ENCODE measurements at regions not wholly inside any gene's neighbourhood (a gene's known extent, or its start where the extent isn't known, plus 50 kb on each side); places are given as distances from the start of the nearest gene placed in this dataset.

GRCh38 chr1:10848109-10848684 is 51.8 kb upstream of the CASZ1 start:
- no peak for DNase-seq

DNA sequence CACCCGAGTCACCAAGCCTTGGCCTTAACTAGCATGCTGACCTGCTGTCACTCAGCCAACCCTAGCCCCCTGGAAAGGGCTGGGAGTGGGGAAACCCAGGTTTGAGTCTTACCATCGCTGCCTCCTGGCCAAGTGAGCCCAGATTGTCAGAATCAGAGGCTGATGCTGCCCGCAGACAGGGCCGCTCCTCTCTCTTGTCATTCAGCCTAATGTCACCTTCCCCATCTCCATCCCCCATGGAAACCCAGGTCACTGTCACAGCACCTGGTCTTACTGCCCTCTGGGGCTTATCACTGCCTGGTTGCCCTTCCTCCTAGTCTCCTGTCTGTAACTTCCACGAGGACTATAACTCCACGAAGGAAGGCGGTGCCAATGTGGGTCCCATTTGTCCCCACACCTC is 53.6 kb upstream of the CASZ1 start:
- no peak for DNase-seq

- DNase-seq, result no peak
Measured at GRCh38 chr1:10851024-10852013, 54.9 kb upstream of the CASZ1 start.

DNA sequence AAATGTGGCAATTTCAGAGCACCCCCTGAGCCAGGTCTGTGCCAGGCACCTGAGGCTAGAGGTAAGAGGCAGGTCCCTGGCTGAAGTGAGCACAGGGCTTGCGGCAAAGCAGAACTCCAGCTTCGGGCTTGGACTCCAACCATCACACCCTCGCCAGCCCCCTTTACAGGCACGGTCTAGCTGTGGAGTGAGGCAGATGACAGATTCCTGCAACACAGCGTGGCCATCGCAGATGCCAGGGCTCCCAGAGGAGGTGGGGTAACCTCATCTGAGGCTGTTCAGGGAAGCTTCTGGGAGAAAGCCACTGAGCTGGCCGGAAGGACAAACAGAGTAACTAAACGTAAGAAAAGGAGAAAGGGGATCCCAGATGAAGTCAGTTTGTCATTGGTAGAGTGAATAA is 55.6 kb upstream of the CASZ1 start:
- DNase-seq, result no peak

DNA sequence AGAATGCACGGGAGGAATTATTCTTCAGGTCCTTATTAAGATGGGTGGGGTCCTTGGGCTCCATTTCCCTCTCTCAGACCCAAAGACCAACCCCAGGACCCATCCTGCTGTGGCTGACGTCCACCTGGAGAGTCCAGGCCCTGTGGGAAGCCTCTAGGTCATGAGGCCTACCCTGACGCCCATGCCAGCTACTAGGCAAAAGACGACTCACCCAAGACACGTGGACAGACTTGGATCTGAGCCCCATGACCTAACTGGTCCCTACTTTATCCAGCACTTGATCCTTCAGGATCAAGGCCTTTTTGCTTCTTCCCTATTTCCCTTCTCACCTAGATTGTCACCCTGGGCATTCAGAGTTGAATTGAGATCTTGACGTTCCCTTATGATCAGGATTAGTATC is 56.0 kb upstream of the CASZ1 start:
- no peak for DNase-seq

- DNase-seq, result no peak
Measured at GRCh38 chr1:10852998-10853520, 56.6 kb upstream of the CASZ1 start.

DNA sequence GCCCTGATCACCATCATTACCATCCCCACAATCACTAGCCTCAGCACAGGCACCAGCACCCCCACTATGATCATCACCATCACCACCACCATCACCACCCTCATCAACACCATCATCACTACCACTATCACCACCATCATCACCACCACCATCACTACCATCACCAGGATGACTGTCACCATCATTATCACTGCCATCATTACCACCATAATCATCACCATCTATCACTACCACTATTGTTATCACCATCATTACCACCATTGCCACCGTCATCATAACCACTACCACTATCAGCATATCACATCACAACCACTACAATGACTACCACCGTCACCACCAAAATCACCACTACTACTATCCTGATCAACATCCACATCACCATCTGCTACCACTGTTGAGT is 57.3 kb upstream of the CASZ1 start:
- no peak for DNase-seq

DNA sequence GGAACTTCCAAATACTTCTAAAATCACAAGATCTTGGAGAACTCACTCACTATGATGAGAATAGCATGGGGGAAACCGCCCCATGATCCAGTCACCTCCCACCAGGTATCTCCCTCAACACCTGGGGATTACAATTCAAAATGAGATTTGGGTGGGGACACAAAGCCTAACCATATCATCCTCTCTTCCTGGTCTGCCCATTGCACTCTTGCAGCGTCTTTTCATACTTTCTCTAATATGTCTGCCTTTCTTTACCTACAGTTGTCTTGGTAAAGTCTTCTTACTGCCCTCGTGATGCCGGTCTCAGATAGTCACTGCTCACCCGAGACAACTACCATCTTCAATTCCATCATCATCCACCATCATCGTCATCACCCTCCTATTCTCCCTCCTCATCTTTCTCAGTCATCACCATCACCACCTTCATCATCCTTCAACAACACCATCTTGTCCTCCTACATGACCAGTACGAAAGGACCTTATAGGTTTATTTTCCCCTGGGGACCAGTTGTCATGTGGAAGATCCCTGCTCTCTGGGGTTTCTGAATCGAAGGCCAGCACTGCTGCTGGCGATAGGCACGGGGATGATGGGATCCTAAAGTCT is 58.5 kb upstream of the CASZ1 start:
- DNase-seq, result no peak

DNA sequence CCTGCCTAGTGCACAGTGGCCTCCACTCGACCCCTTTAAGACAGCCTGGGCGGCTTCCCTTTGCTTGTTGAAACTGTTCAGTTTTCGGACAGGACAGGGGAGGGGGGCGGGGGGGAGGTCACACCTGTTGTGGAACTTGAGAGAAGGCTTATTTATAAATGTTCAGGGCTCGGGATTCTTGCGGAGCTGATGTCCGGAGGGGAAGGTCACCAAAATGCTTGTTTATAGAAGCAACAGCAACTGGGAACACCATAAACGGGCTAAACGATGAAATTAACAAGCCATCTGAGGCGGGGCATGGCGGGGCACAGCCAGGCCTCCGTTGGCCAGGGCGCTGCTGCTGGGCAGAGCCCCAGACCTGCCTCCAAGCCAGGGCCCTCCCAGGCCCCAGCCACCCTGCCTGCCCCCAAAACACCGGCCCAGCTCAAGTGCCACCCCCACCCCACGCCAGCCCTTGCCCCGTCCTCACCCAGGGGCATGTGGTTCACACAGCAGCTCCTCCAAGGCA is 59.8 kb upstream of the CASZ1 start:
- no peak for DNase-seq

- no peak for DNase-seq
Measured at GRCh38 chr1:10856863-10857598, 60.6 kb upstream of the CASZ1 start.

DNA sequence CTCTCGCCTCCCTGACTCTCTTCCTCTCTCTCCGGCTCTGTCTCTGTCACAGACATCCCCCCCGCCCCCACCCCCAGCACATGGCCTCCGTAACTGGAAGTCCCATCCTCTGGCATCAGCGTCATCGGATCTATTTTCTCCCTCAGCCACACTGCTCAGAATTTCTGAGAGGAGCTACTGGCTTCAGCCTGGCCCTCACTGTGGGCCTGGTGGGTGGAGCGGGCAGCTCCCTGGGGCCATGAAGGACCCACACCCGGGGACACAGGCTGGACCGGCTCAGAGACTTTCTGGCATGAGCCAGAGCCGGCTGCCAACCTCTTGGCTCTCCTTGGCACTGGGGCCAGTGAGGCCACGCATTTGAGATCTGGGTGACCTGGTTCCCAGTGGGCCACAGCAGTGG is 61.2 kb upstream of the CASZ1 start:
- DNase-seq, result no peak

DNA sequence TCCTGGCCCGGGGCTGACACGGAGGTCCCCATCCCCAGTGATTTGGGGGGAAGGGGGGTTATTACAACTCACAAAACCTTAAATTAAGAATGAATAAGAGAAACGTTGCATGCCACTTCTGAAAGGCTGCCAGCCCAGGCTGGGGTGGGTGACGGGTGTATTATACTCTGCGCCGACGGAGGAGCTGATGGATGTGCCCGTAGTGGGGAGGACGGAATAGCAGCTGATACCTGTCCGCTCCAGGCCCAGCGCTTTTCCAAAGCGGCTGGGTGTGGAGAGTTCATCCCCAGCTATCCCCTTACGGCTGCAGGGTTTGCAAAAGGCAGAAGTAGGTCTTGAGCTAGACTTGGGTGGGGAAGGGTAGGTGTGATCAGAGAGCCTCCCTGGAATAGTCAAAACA is 63.8 kb upstream of the CASZ1 start:
- no peak for DNase-seq

DNA sequence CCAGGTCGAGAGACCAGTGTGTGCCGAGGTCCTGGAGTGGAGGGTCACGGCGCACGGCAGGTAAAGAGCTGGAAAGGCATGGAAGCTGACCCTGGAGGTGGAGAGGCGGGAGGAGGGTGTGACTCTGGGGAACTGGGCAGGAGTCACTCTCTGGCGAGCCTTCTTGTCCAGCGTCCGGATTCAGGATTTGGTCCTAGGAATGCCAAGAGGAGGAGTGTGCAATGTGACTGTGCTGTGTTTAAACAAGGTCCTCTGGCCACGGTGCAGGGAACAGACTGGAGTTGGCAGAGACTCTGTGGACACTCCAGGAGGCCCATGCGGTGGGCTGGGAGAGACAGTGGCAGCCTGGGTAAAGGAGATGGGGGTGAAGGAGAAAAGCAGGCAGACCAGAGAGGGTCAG is 64.2 kb upstream of the CASZ1 start:
- no peak for DNase-seq

DNA sequence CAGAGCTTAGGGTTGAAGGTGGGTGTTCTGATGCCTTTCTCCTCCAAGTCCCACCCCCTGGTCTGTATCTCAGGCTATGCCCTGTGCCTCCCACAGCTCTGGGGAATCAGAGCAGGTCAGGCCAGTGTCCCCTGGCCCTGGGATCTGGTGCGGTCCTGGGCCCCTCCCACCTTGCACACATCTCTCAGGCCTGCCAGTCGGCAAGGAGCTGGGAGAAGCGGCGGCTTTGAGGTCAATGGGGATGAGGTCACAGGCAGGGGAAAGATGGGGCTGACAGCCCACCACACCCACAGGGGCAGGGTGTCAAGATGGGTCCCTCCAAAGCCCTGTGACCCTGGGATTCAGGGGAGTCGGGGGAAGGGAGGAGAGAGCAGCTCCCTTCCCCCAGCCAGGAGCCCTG is 65.4 kb upstream of the CASZ1 start:
- DNase-seq, result no peak

DNA sequence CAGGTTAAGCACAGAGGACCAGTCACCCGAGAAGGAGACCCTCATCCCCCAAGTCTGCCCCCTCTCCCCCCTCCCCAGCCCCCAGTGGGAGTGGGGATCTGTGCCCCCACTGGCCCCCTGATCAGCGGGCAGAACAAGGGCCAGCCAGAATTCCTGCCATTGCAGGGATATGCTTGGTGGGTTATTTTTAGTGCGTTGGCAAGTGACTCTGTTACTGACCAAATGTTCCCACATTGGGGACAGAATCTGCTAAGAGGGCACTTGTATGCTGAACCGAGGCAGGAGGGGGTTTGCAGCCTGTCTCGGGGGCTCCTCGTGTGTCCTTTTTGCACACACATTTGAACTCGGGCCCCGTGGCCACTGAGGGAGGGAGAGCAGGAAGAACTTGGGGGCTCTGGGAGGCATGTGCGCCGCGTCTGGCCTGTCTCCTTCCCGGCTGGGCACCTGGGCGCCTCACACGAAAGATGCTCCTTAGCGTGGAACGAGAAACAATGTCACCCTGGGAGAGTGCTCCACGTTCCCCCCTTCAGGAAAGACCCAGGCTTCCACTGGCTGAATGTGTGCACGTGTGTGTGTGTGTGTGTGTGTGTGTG is 66.4 kb upstream of the CASZ1 start:
- no peak for DNase-seq

GRCh38 chr1:10863886-10864285 is 67.4 kb upstream of the CASZ1 start:
- no peak for DNase-seq

GRCh38 chr1:10864776-10865175 is 68.3 kb upstream of the CASZ1 start:
- no peak for DNase-seq

GRCh38 chr1:10865518-10866320 is 69.3 kb upstream of the CASZ1 start:
- no peak for DNase-seq

DNA sequence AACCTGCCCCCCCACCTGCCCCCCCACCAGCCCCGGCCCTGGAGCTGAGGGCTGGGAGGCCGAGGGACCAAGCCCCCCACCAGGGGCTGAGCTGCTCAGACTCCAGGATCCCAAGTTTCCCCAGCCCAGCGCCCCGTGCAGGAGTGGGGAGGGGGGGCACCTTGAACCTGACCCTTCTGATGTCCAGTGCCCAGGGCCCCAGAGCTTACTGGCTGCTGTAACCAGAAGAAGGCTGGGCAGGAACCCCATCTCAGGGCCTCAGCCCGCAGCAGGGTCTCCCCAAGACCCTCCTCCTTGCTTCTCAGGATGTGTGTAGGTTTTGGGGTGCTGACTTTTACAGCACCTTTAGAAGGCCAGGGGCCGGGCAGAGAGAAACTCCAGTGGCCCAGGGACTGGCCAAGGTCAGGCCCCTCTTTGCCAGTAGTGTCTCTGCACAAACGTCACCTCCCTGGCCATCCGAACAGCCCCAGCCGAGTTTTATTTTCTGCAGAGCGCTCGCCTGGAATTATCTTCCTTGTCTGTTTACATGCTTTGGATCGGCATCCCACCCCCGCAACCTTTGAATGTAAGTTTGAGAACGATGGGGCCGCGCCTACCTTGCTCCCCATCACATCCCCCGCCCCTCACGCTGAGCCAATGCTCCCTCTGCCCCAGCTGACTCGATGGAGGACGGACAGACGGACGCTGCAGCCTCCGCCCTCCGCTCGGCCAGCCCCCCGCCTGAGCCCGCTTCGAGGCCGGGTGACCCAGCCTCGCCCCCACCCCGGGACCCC is 70.1 kb upstream of the CASZ1 start:
- peak; percentile 31 for DNase-seq

DNA sequence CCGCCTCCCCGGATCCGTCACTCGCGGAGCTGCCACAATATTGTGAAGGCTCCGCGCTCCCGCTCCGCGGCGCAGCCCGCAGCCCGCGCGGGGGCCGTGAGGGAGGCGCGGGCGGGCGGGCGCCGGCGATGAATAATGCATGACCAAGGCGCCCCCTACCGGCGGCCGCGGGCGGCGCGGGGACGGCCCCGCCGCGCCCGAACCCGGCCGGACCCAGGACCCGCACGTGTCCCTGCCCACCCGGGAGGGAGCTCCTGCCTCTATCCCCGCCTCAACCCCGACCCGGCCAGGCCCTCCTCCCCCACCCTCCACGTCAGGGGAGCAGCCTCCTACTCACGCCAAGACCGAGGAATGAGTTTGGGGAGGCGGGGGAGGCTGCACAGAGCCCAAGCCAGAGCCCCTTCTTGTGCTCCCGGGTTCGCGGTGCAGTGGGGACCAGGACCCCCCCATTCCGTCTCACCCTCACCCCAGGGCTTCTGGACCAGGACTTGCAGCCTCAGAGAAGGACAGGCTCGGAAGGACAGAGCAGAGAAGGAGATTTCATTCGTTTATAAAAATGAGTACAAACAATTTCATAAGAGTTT is 70.8 kb upstream of the CASZ1 start:
- DNase-seq, result peak; percentile 31

Data from DMS79 treated with DMSO at 0.1 percent for 48 hours (cell line).